GM19455 (cell line): ENCODE measurements at regions not wholly inside any gene's neighbourhood (a gene's known extent, or its start where the extent isn't known, plus 50 kb on each side); places are given as distances from the start of the nearest gene placed in this dataset.

Experiments
- ATAC-seq: cut with Tn5 transposase; IDR thresholded peaks from one replicate; pipeline ENCODE4 v1.9.1; 2021; ENCODE audit not compliant: unreplicated experiment

GRCh38 chrX:39318506-39319343 lies 517.5 kb downstream of the MID1IP1 start:
- ATAC-seq: no peak

- no peak for ATAC-seq
Observed at GRCh38 chrX:39320165-39320564, 518.9 kb downstream of the MID1IP1 start.

GRCh38 chrX:39322496-39322895 lies 521.2 kb downstream of the MID1IP1 start:
- ATAC-seq: no peak

GRCh38 chrX:39324233-39324930 lies 523.1 kb downstream of the MID1IP1 start:
- no peak for ATAC-seq

- no peak for ATAC-seq
Observed at GRCh38 chrX:39327255-39327654, 526.0 kb downstream of the MID1IP1 start.

- ATAC-seq: no peak
Observed at GRCh38 chrX:39327705-39328104, 526.4 kb downstream of the MID1IP1 start.

GRCh38 chrX:39328661-39329060 lies 527.4 kb downstream of the MID1IP1 start:
- no peak for ATAC-seq

GRCh38 chrX:39331082-39331704 lies 529.9 kb downstream of the MID1IP1 start:
- no peak for ATAC-seq

- ATAC-seq: no peak
Observed at GRCh38 chrX:39333451-39333850, 532.2 kb downstream of the MID1IP1 start.

GRCh38 chrX:39335513-39336235 lies 534.4 kb downstream of the MID1IP1 start:
- ATAC-seq: no peak

GRCh38 chrX:39336671-39337311 lies 535.5 kb downstream of the MID1IP1 start:
- ATAC-seq: peak; percentile 81

GRCh38 chrX:39337451-39337850 lies 536.2 kb downstream of the MID1IP1 start:
- no peak for ATAC-seq

- no peak for ATAC-seq
Observed at GRCh38 chrX:39338583-39338982, 537.3 kb downstream of the MID1IP1 start.

GRCh38 chrX:39356119-39356807 lies 555.0 kb downstream of the MID1IP1 start:
- no peak for ATAC-seq

- no peak for ATAC-seq
Observed at GRCh38 chrX:39360101-39360500, 558.8 kb downstream of the MID1IP1 start.

- no peak for ATAC-seq
Observed at GRCh38 chrX:39361736-39362135, 560.5 kb downstream of the MID1IP1 start.

- no peak for ATAC-seq
Observed at GRCh38 chrX:39367416-39367815, 566.2 kb downstream of the MID1IP1 start.

- ATAC-seq: no peak
Observed at GRCh38 chrX:39372115-39372514, 570.9 kb downstream of the MID1IP1 start.

GRCh38 chrX:39377157-39377556 lies 575.9 kb downstream of the MID1IP1 start:
- no peak for ATAC-seq

GRCh38 chrX:39377773-39378172 lies 576.5 kb downstream of the MID1IP1 start:
- no peak for ATAC-seq
